Hematopoietic multipotent progenitor cell treated with erythropoietin and hydrocortisone succinate and interleukin-3 and kit ligand, for 15 days (in vitro differentiated cells): ENCODE measurements at regions not wholly inside any gene's neighbourhood (a gene's known extent, or its start where the extent isn't known, plus 50 kb on each side); places are given as distances from the start of the nearest gene placed in this dataset.

ENCODE experiments used
- DNase-seq: peaks from one replicate; pipeline ENCODE4 v3.0.0-alpha.2; 2015; ENCODE audit warnings: low spot score

GRCh38 chr10:61842755-61843497 lies 58.6 kb upstream of the ARID5B start:
- no peak for DNase-seq

GRCh38 chr10:61844116-61844822 lies 57.2 kb upstream of the ARID5B start:
- DNase-seq, result peak; percentile 20

- no peak for DNase-seq
Measured at GRCh38 chr10:61845196-61845949, 56.1 kb upstream of the ARID5B start.

GRCh38 chr10:61845950-61846268 lies 55.6 kb upstream of the ARID5B start:
- DNase-seq, result no peak

- DNase-seq, result no peak
Measured at GRCh38 chr10:61846370-61847031, 55.0 kb upstream of the ARID5B start.

- DNase-seq, result no peak
Measured at GRCh38 chr10:61847087-61847486, 54.4 kb upstream of the ARID5B start.

GRCh38 chr10:61847640-61848039 lies 53.9 kb upstream of the ARID5B start:
- no peak for DNase-seq

GRCh38 chr10:61850376-61850775 lies 51.1 kb upstream of the ARID5B start:
- DNase-seq, result no peak
